GM19324 (cell line): ENCODE measurements at regions not wholly inside any gene's neighbourhood (a gene's known extent, or its start where the extent isn't known, plus 50 kb on each side); places are given as distances from the start of the nearest gene placed in this dataset.
"Not testable (repeated sequence)": the region's sequence is repeated elsewhere in the genome, so short reads cannot be mapped to it uniquely, and the experiment has no call there.

ENCODE experiments used
- ATAC-seq: cut with Tn5 transposase; IDR thresholded peaks from one replicate; pipeline ENCODE4 v1.9.1; 2021; ENCODE audit warnings: mild to moderate bottlenecking, moderate library complexity; ENCODE audit not compliant: unreplicated experiment, low FRiP score

GRCh38 chr6:21767891-21768648, 174.5 kb downstream of the SOX4 start:
- no peak for ATAC-seq

- ATAC-seq = no peak
Measured at GRCh38 chr6:21769405-21769861, 175.9 kb downstream of the SOX4 start.

GRCh38 chr6:21769968-21770367, 176.4 kb downstream of the SOX4 start:
- ATAC-seq = no peak

- no peak for ATAC-seq
Measured at GRCh38 chr6:21771626-21772320, 178.2 kb downstream of the SOX4 start.

GRCh38 chr6:21772477-21772876, 178.9 kb downstream of the SOX4 start:
- ATAC-seq = no peak

- no peak for ATAC-seq
Measured at GRCh38 chr6:21772884-21773575, 179.5 kb downstream of the SOX4 start.

GRCh38 chr6:21773576-21773968, 180.0 kb downstream of the SOX4 start:
- ATAC-seq = no peak

GRCh38 chr6:21777846-21778245, 184.3 kb downstream of the SOX4 start:
- no peak for ATAC-seq

- ATAC-seq = no peak
Measured at GRCh38 chr6:21780141-21780540, 186.6 kb downstream of the SOX4 start.

- ATAC-seq = no peak
Measured at GRCh38 chr6:21780679-21781078, 187.1 kb downstream of the SOX4 start.

- no peak for ATAC-seq
Measured at GRCh38 chr6:21781128-21781527, 187.6 kb downstream of the SOX4 start.

- no peak for ATAC-seq
Measured at GRCh38 chr6:21785164-21785563, 191.6 kb downstream of the SOX4 start.

GRCh38 chr6:21791056-21791455, 197.5 kb downstream of the SOX4 start:
- ATAC-seq = no peak

GRCh38 chr6:21791581-21791980, 198.0 kb downstream of the SOX4 start:
- no peak for ATAC-seq

GRCh38 chr6:21792177-21792576, 198.6 kb downstream of the SOX4 start:
- ATAC-seq = no peak

GRCh38 chr6:21796979-21797378, 203.4 kb downstream of the SOX4 start:
- not testable (repeated sequence) for ATAC-seq

- no peak for ATAC-seq
Measured at GRCh38 chr6:21798468-21798867, 204.9 kb downstream of the SOX4 start.

- ATAC-seq = no peak
Measured at GRCh38 chr6:21800330-21800729, 206.8 kb downstream of the SOX4 start.

- no peak for ATAC-seq
Measured at GRCh38 chr6:21800948-21801438, 207.4 kb downstream of the SOX4 start.

- ATAC-seq = no peak
Measured at GRCh38 chr6:21801446-21802174, 208.1 kb downstream of the SOX4 start.
